ENCODE measurements at regions not wholly inside any gene's neighbourhood (a gene's known extent, or its start where the extent isn't known, plus 50 kb on each side); places are given as distances from the start of the nearest gene placed in this dataset.
"Not testable (repeated sequence)": the region's sequence is repeated elsewhere in the genome, so short reads cannot be mapped to it uniquely, and the experiment has no call there.

DNA sequence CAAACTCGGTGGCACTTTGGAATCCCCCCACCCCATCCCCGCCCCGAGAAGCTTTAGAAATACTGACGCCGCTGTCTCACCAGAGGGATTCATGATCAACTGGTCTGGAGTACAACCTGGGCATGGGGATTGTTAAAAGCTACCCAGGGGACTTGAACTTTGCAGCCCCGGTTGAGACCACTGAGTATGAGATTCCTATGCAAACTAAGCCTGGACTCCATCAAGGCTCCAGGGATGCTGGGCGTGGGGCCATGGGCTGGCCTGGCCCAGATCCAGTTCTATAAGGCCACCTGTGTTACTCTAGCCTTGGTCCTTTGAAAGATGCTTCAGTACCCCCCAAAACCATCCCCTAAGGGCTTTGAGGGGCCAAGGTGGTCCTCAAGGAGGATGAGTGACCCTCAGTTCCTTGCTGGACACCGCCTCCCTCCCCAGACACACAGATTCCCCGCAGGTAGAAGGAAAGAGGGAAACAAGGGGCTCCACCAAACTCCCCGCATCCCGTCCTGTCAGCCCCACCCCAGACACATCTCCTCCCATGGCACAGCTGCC, 68.5 kb downstream of the MRPL36 start:
- no peak for DNase-seq (ENCODE audit: low read depth in 3 of 3)

GRCh38 chr5:1730487-1730847, 69.2 kb downstream of the MRPL36 start:
- no peak for DNase-seq (ENCODE audit: low read depth in 3 of 3)

GRCh38 chr5:1729641-1730486, 69.8 kb downstream of the MRPL36 start:
- DNase-seq (ENCODE audit: low read depth in 3 of 3), result no peak

DNA sequence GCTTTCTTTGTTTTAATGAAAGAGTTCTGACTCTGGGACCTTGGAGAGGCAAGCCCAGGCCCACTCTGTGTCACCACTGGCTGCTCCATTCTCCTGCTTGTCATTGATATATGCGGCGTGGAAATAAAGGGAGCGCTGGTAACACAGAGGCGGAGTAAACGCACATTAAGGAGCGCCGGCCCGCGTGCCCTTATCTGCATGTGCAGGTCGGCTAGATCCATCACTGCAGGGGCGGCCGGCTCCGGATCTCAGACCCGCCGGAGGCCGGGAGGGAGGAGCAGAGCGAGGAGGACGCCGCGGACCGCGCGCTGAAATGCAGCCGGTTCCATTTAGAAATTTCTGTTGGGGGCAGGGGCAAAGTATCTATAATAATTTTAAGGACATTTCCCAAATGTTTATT, 70.8 kb downstream of the MRPL36 start:
- no peak for DNase-seq (ENCODE audit: low read depth in 3 of 3)

DNA sequence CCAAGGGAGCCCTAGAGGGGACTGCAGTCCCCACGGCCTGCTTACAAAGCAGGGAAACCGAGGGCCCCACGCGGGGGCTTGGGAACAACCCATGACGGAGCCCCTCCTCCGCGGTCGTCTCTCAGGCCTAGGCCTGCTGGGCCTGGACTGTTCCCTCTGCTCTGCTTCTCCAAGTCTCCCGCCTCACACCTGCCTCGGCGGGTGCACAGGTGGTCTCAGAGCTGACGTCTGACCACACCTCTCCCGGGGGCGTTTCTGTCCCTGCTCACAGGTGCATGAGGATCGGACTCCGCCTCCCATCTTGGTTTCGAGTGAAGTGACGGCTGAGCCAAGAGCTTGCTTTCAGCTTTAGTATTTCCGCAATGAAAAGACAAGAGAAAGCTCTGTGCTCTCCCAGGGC, 72.1 kb downstream of the MRPL36 start:
- no peak for DNase-seq (ENCODE audit: low read depth in 3 of 3)

GRCh38 chr5:1726956-1727355, 72.7 kb downstream of the MRPL36 start:
- no peak for DNase-seq (ENCODE audit: low read depth in 3 of 3)

- no peak for DNase-seq (ENCODE audit: low read depth in 3 of 3)
Measured at GRCh38 chr5:1726469-1726865, 73.2 kb downstream of the MRPL36 start.

GRCh38 chr5:1725641-1726468, 73.8 kb downstream of the MRPL36 start:
- no peak for DNase-seq (ENCODE audit: low read depth in 3 of 3)

DNA sequence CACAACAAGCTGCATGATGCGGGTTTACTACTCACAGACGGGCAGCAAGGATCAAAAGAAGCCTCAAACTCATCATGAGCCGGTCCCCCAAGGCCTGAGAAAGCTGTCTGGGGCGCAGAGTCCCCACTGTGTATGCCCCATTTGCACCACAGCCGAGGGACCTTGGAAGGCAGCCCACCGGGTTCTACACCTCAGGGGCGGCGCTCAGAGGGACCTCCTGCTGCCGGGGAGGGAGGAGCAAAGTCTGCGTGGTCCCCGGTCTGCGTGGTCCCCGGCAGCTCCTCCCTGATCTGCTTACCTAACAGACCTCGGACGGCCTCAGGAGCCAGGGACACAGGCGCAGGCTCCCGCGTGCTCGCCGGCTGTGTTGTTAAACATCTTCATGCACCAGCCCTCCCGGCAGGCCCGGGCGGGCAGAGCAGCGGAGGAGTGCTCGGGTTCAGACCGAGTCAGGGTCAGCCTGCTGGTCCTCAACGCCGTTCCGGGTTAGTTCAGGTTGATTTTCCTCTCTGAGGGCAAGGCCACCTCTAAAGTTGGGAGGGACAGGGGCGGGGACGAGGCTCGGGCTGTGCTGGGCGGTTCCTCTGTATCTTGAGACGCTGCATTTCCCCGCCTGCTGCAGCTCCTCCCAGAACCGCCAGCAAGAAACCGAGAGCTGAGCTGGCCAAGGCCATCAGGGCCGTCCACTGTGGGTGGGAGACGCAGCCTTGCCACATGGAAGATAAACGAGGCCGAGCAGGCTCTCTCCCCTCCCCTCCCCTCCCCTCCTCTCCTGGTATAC, 74.6 kb downstream of the MRPL36 start:
- no peak for DNase-seq (ENCODE audit: low read depth in 3 of 3)

DNA sequence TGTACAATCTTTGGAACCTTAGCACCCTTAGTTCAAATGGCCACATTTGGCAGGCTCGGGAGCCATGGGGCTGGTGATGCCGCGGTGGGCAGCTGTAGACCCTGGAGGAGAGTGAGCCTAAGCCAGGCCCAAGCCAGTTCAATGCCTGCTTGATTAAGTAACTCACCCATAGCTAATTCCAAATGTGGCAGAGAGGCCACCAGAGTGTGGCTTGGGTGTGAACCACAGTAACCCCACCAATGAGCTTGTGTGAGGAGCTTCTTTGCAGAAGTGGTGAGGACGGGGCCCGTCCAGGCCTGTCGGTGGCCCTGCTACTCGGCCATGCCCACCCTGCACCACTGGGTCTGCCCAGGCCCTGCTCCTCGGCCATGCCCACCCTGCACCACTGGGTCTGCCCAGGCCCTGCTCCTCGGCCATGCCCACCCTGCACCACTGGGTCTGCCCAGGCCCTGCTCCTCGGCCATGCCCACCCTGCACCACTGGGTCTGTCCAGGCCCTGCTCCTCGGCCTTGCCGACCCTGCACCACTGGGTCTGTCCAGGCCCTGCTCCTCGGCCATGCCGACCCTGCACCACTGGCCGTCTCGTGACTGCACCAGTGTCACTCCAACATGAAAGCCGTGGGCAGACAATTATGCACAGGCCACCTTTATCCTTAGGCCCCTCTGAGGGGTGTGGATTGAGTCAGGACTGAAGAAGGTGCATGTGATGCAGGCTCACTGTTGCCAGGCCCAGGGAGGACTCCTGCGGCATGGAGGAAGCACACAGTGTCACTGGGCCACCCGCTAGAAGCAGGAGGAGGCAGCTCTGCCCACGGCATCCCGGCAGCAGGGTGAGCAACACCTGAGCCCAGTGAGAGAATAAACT, 75.4 kb downstream of the MRPL36 start:
- no peak for DNase-seq (ENCODE audit: low read depth in 3 of 3)

DNA sequence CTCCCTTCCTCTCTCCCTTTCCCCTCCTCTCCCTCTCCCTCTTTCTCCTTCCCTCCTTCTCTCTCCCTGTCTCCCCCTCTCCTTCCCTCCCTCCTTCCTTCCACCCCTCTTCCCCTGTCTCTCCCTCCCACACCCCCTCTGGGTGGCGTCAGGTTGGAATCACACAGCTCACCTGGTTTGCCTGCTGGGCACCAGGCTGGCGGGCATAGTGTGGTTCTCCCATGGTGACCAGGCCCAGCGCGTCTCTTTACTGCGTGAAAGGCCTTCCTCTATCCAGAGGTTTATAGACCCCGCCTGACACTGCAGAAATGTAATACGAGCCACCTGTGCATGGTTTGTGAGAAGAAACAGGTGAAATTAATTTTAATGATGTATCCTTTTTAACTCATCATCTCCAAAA, 76.2 kb downstream of the MRPL36 start:
- DNase-seq (ENCODE audit: low read depth in 3 of 3), result no peak

GRCh38 chr5:1722877-1723276, 76.8 kb downstream of the MRPL36 start:
- no peak for DNase-seq (ENCODE audit: low read depth in 3 of 3)

DNA sequence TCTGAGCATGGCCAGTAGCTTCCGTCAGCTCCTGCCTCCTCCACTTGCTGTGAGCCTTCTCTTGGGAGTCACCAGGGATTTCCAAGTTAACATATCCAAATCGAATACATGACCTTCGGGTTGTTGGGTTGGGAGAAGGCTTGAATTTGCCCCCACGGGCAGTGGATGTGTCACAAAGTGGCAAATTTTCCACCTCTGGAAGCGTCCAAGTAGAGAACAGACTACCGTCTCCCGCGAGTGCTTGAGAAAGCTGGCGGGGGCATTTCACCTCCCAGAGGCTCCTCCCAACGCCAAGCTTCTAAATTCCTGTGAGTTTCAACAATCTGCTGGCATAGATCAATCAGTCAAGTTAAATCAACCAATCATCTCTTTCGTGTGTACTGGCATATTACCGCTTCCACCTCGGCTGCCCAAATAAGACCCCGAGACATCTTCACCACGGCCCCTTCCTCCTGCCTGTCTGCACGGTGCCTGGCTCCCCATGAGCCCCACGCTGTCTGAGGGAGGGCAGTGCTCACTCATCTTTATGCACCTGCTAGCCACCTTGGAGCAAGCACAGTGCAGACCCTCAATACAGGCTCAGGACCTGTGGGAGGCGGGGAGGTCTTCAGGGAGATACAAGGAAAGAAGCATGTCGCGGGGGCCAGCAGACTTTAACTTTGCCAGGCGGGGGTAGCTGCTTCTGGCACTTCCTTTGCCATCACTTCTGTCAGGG, 79.1 kb downstream of the MRPL36 start:
- DNase-seq (ENCODE audit: low read depth in 3 of 3), result no peak

DNA sequence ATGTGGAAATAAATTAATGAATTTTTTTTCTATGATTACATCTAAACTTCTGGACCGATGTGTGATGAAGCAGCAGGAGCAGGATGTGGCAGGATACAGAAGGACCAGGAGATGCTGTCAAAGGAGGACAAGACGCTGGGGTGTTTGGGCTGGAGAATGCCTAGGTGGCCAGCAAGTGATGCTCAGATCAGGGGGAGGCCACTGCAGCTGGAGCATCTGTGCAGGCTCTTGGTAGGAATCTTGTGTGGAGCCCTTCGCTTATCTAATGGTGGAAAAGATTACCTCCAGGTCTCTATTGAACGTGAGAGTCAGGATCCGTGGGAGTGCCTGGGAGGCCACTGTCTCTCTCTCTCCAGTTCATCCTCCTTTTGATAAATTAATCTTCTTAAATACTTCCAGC, 79.8 kb downstream of the MRPL36 start:
- DNase-seq (ENCODE audit: low read depth in 3 of 3), result no peak

DNA sequence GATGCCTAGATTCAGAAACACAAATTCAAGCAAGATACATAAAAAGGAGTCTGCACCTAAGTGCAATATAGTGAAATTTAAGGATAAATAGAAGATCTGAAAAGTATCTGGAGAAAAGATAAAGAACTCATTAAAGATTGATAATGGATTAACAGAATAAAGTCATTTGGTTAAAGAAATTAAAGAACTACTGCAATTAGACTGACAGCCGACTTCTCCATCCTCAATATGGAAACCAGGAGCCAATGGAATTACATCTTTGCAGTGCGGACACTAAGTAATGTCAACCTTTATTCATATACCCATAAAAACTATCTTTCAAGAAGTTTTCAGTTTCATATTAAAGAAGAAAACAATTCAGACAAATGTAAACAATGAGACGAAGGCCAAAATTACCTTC, 81.0 kb downstream of the MRPL36 start:
- no peak for DNase-seq (ENCODE audit: low read depth in 3 of 3)

DNA sequence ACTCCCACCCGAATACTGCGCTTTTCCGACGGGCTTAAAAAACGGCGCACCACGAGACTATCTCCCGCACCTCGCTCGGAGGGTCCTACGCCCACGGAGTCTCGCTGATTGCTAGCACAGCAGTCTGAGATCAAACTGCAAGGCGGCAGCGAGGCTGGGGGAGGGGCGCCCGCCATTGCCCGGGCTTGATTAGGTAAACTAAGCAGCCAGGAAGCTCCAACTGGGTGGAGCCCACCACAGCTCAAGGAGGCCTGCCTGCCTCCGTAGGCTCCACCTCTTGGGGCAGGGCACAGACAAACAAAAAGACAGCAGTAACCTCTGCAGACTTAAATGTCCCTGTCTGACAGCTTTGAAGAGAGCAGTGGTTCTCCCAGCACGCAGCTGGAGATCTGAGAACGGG, 89.5 kb downstream of the MRPL36 start:
- DNase-seq (ENCODE audit: low read depth in 3 of 3), result not testable (repeated sequence)

DNA sequence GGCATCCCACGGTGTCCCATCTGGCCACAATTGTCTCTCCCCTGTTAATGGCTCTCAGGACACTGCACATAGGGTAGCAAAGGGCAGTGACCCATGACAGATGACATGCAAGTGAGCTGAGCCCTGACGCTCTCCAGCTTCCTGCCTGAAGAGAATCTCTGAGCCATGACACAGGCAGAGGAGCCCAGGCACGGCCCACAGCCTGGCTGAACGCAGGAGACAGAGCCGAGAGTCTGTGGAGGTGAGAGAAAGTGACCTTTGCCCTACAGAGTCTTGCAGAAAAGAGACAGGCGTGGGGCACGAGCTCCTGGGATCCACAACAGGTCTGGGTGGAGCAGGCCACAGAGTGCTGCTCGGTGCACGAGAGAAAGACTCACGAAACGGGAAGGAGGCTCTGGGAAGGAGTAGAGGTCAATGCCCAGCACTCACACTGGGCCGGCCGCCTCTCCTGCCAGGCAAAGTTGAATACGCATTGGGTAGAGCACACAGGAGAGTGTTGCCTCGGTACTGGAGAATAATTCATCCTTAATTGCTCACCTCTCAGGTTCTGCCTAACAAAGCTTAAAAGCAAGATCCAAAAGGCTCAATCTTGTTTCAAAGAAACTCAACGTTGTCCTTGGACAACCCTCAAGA, 90.3 kb downstream of the MRPL36 start:
- no peak for DNase-seq (ENCODE audit: low read depth in 3 of 3)

DNA sequence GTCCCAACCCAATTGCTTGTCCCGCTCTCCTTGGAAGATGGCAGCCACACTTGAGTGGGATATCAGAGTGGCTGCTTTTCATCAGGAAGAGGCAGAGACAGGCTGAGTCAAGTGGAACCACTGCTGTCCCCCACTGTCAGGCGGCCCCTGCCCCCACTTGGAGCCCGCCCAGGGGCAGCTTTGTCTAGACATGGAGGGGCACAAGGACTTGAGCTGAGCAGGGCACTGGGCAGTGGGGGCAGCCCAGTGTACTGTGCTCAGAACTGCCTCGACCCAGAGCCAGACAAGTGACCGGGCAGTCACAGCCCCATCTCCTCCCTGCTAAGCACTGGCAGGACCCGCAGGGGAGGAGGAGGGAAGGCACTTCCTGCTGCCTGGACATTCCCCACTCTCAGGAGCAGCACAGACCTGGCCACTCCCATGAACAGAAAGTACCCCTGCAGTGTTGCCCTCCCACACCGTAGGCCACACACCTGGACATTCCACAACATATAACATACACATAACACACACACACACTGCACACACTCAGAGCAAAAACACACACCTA, 91.0 kb downstream of the MRPL36 start:
- no peak for DNase-seq (ENCODE audit: low read depth in 3 of 3)

- no peak for DNase-seq (ENCODE audit: low read depth in 3 of 3)
Measured at GRCh38 chr5:1707467-1707866, 92.2 kb downstream of the MRPL36 start.

GRCh38 chr5:1706428-1706827, 93.2 kb downstream of the MRPL36 start:
- DNase-seq (ENCODE audit: low read depth in 3 of 3), result no peak

Data from stimulated activated CD4-positive, alpha-beta T cell treated with anti-CD3 and anti-CD28 coated beads, TNF-alpha, amount 100 ng/mL, for 48 hours (primary cell).